Stimulated activated CD4-positive, alpha-beta T cell treated with anti-CD3 and anti-CD28 coated beads, TNF-alpha, amount 100 ng/mL, for 1 hour (primary cell): ENCODE measurements at regions not wholly inside any gene's neighbourhood (a gene's known extent, or its start where the extent isn't known, plus 50 kb on each side); places are given as distances from the start of the nearest gene placed in this dataset.
"Not testable (repeated sequence)": the region's sequence is repeated elsewhere in the genome, so short reads cannot be mapped to it uniquely, and the experiment has no call there.

Experiments used
- DNase-seq, 3 donors: peaks; one replicate each; pipeline ENCODE4 v3.0.0-alpha.2; 2020; ENCODE audit warnings: low read depth in 3 of 3, low spot score in 1 of 3

GRCh38 chr7:149714081-149714909 is 59.1 kb downstream of the ZNF467 start:
- peak; percentile 83 to 94 (median 87) for DNase-seq

- no peak for DNase-seq
Measured at GRCh38 chr7:149713731-149714068, 59.7 kb downstream of the ZNF467 start.

- no peak for DNase-seq
Measured at GRCh38 chr7:149713061-149713730, 60.2 kb downstream of the ZNF467 start.

- no peak for DNase-seq
Measured at GRCh38 chr7:149708026-149708425, 65.4 kb downstream of the ZNF467 start.

- no peak for DNase-seq
Measured at GRCh38 chr7:149707448-149707886, 65.9 kb downstream of the ZNF467 start.

- no peak for DNase-seq
Measured at GRCh38 chr7:149706398-149706797, 67.0 kb downstream of the ZNF467 start.

- DNase-seq: no peak
Measured at GRCh38 chr7:149704507-149704906, 68.9 kb downstream of the ZNF467 start.

GRCh38 chr7:149703044-149703650 is 70.2 kb downstream of the ZNF467 start:
- DNase-seq: no peak

- DNase-seq: no peak
Measured at GRCh38 chr7:149701495-149702240, 71.7 kb downstream of the ZNF467 start.

- DNase-seq: not testable (repeated sequence)
Measured at GRCh38 chr7:149697767-149698166, 75.6 kb downstream of the ZNF467 start.

- no peak for DNase-seq
Measured at GRCh38 chr7:149696280-149696679, 77.1 kb downstream of the ZNF467 start.

- DNase-seq: no peak
Measured at GRCh38 chr7:149692557-149692982, 80.8 kb downstream of the ZNF467 start.

- no peak for DNase-seq
Measured at GRCh38 chr7:149692056-149692455, 81.3 kb downstream of the ZNF467 start.

GRCh38 chr7:149690688-149691446 is 82.5 kb downstream of the ZNF467 start:
- no peak for DNase-seq

GRCh38 chr7:149689291-149689721 is 84.1 kb downstream of the ZNF467 start:
- DNase-seq: no peak

GRCh38 chr7:149688836-149689235 is 84.6 kb downstream of the ZNF467 start:
- no peak for DNase-seq

GRCh38 chr7:149687820-149688219 is 85.6 kb downstream of the ZNF467 start:
- not testable (repeated sequence) for DNase-seq

- DNase-seq: no peak
Measured at GRCh38 chr7:149686449-149686848, 86.9 kb downstream of the ZNF467 start.

GRCh38 chr7:149686011-149686410 is 87.4 kb downstream of the ZNF467 start:
- no peak for DNase-seq

GRCh38 chr7:149685455-149685854 is 87.9 kb downstream of the ZNF467 start:
- DNase-seq: no peak

- no peak for DNase-seq
Measured at GRCh38 chr7:149683898-149684297, 89.5 kb downstream of the ZNF467 start.
